NCI-H2107 treated with DMSO at 0.1 percent for 48 hours (cell line): ENCODE measurements at regions not wholly inside any gene's neighbourhood (a gene's known extent, or its start where the extent isn't known, plus 50 kb on each side); places are given as distances from the start of the nearest gene placed in this dataset.
"Not testable (repeated sequence)": the region's sequence is repeated elsewhere in the genome, so short reads cannot be mapped to it uniquely, and the experiment has no call there.

Experiments
- DNase-seq: peaks from one replicate; lab custom pipeline; 2025; ENCODE audit not compliant: unreplicated experiment; lab: John Stamatoyannopoulos, UW

GRCh38 chr6:103812970-103813369 is 1046.7 kb downstream of the HACE1 start:
- no peak for DNase-seq

- not testable (repeated sequence) for DNase-seq
These were observed 1057.7 kb downstream of the HACE1 start for GRCh38 chr6:103801901-103802479.

GRCh38 chr6:103799971-103800670 is 1059.6 kb downstream of the HACE1 start:
- no peak for DNase-seq

- DNase-seq = no peak
These were observed 1061.6 kb downstream of the HACE1 start for GRCh38 chr6:103798166-103798565.

GRCh38 chr6:103797738-103798137 is 1062.0 kb downstream of the HACE1 start:
- peak; percentile 45 for DNase-seq

GRCh38 chr6:103791458-103791857 is 1068.3 kb downstream of the HACE1 start:
- DNase-seq = no peak

GRCh38 chr6:103784117-103784516 is 1075.6 kb downstream of the HACE1 start:
- no peak for DNase-seq

GRCh38 chr6:103783329-103783728 is 1076.4 kb downstream of the HACE1 start:
- DNase-seq = peak; percentile 61

GRCh38 chr6:103769431-103769830 is 1090.3 kb downstream of the HACE1 start:
- no peak for DNase-seq

- no peak for DNase-seq
These were observed 1109.1 kb downstream of the HACE1 start for GRCh38 chr6:103750603-103751002.

- DNase-seq = no peak
These were observed 1125.7 kb downstream of the HACE1 start for GRCh38 chr6:103734016-103734415.

- DNase-seq = no peak
These were observed 1130.1 kb downstream of the HACE1 start for GRCh38 chr6:103729658-103730057.

- no peak for DNase-seq
These were observed 1136.0 kb downstream of the HACE1 start for GRCh38 chr6:103723438-103724322.

- no peak for DNase-seq
These were observed 1137.0 kb downstream of the HACE1 start for GRCh38 chr6:103722683-103723082.

- DNase-seq = no peak
These were observed 1137.8 kb downstream of the HACE1 start for GRCh38 chr6:103721923-103722322.

GRCh38 chr6:103720393-103720792 is 1139.3 kb downstream of the HACE1 start:
- DNase-seq = no peak

GRCh38 chr6:103719545-103719944 is 1140.2 kb downstream of the HACE1 start:
- no peak for DNase-seq

- DNase-seq = no peak
These were observed 1144.5 kb downstream of the HACE1 start for GRCh38 chr6:103715269-103715668.

GRCh38 chr6:103709236-103709635 is 1150.5 kb downstream of the HACE1 start:
- DNase-seq = not testable (repeated sequence)

- no peak for DNase-seq
These were observed 1152.0 kb downstream of the HACE1 start for GRCh38 chr6:103707596-103708325.

- no peak for DNase-seq
These were observed 1160.0 kb downstream of the HACE1 start for GRCh38 chr6:103699769-103700168.
